NCI-H460 (cell line): ENCODE measurements at regions not wholly inside any gene's neighbourhood (a gene's known extent, or its start where the extent isn't known, plus 50 kb on each side); places are given as distances from the start of the nearest gene placed in this dataset.

ENCODE experiments used
- DNase-seq: peaks from one replicate; pipeline ENCODE4 v3.0.0-alpha.2; 2016; ENCODE audit warnings: low read depth; ENCODE audit errors: extremely low read depth

DNA sequence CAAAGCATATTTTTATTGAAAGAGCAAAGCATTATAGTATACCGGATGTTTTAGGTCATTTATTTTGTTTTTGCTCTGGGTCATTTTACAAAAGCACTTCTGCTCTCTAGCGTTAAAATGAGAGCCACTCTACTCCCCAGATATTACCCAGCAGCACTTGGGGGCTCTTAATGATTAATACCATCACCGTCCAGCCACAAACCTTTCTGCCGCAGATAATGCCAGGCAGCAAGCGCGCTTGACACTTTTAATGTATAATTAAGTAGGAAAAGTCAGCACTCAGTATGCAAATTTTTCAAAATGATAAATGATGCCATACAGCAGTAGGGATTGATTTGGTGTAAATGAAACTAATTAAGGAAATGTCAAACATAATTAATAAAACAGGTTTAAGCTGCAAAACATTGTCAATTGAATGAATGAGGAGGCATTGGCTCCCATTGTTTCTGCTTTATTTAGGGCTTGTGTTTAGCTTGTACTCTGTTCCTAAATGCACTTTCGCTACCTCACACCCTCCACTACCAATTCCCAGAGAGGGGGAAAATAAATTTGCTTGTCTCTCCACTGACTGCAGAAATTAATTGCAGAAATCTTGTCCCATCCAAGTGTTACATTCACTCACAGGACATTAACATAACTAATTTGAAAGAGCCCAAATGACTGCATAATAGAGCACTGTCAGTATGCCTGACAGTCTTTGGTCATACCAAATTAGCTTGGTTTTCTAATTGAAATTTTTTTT is 358.8 kb upstream of the ARRDC3 start:
- DNase-seq: no peak

DNA sequence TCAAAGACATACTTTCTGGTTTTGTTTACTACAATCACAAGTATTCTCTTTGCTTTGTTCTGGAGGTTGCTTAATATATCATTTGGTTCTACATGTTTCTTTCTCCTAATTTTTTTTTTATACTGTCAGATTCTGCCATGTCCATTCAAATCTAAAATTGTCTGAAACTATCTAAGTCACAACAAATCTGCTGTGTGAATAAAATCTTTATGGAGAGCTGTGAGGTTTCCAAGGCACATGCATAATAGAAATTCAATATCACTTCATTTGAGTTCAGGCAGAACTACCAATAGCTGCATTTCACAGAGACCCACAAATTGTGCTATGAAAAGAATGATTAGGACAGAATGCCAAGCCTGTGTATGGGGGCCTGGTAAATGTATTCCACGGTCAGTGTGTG is 346.9 kb upstream of the ARRDC3 start:
- DNase-seq: no peak

DNA sequence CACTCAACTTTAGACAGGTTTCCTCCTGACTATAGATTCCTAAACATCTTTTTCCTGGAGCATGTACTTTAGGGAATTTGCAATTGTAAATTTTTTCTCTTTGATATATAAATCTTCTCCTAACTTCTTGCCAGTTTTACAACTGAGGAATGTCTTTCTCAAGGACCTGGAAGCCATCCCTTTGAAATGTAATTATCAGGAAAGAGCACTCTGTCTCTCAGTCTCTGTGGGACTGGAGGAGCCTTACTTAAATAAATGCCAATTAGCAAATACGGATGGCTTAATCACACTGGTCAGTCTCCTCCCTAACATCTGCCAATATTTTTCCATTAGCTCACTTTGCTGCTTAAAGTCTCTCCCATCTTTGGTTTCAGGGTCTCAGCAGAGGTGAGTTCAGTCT is 344.3 kb upstream of the ARRDC3 start:
- no peak for DNase-seq

DNA sequence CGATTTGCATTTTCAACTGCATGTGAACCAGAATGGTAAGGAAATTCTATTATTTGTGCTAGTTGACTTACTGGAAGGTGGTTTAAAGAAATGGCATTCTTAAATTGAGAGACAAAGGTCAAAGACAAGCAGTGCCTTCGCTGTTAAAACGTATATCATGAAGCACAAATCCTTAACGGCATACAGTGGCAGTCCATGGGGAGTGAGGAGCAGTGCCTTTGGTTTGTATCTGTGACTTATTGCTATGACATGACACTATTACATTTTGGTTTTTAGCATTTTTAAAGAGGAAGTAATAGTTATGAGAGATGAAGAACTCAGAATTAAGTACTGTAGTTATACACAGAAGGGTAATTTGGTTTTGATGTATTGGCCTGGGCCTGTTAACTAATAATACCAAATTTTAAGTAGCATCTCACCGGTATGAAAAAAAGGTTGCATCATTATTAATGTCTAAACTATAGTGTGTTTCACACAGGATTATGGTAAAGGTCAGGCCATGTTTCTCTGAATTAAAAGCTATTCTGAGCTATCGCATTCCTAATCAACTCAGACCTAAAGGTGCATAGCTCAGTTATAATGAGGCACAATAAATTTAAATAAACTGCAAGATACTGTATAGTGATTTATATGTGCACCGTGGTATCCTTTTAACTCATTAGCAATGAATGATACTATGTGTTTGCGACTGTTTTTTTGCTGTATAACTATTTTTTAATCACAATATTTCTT is 339.8 kb upstream of the ARRDC3 start:
- no peak for DNase-seq

DNA sequence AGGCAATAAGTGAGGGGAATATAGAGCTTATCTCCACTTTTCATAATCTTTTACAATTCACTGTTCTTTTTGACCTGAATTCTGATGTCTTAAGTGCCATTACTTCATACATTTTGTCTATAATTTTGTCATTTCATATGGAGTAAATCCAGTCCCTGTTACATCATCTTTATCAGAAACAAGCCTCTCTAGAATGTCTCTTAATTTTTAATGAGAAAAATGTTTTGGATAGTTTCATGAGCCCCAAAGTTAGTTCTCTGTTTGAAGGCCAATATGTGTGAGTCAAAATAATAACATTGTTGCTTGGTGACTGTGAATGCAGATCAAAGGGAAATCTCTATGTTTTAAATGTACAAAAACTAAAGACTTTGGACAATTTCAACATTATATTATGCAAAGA is 329.6 kb upstream of the ARRDC3 start:
- DNase-seq: no peak

DNA sequence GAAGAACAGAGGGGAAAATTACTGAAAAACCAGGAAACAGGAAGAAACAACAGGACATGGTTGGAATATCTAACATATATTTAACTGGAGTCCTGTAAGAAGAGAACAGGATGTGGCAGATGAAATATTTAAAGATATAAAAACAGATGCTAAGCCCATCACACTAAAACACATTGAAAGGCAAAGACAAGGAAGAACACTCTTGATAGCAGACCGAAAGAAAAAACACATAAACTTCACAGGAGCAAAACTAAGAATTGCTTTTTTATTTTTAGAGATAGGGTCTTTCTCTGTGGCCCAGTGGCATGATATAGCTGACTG is 324.4 kb upstream of the ARRDC3 start:
- no peak for DNase-seq

DNA sequence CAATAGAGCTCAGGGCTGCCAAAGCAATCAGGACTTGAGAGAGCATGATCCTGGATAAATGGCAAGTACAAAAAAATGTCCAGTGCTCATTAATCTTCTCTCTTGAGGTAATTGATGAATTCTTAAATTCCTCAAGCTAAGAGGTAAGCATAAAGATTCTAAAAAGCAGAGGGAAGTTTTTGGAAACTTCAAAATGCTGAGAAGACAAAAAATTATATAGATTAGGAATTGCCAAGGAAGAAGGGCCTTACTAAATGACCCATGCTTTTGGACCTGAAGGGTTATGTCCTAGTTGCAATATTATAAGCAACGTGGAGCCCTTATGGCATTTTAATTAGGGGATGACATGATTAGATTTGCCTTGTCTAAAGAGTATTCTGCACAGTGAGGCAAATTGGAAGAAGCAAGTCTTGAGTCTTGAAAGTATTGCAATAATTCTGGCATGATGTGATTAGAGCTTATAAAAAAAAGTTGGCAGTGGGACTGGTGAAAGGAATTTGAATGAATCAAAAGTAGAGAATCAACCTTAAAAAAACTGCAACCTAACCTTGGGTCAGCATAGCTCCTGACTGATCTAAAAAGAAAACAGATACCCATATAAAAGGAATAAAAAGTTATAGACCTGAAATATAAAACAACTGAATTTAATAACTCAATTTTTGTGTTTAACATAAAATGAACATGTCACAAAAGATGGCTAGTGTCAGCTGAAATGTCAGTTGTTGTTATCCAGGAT is 323.8 kb upstream of the ARRDC3 start:
- DNase-seq: no peak

DNA sequence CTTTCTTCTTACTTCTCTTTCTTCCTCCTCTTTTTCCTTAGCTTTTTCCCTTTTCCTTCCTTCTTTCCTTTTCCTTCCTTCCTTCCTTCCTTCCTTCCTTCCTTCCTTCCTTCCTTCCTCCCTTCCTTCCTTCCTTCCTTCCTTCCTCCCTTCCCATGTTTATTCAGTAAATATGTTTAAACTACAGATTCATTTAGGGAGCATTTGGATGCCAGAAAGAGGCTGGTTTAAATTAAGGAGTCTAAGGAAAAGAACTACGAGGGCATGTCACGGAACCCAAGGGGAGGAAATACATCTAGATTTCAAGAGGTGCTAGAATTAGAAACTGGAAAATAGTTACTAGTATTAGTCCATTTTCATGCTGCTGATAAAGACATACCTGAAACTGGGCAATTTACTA is 320.0 kb upstream of the ARRDC3 start:
- no peak for DNase-seq

DNA sequence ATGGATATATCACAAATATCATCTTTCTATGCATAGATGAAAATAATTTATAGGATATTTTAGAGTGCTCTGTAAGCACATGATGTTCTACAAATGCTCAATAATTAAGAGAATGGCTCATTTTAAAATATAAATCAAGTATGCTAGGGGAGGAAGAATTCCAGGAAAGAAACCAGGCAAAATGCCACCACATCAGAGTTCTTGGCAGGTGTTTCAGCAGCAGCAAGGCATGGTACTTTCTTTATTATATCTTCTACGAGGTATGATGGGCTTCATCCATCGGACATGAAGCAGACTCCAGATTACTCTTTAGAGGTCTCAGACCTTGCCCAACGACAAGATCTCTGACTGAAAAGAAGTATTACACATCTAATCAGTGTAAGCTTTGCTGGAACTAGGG is 316.3 kb upstream of the ARRDC3 start:
- DNase-seq: no peak

DNA sequence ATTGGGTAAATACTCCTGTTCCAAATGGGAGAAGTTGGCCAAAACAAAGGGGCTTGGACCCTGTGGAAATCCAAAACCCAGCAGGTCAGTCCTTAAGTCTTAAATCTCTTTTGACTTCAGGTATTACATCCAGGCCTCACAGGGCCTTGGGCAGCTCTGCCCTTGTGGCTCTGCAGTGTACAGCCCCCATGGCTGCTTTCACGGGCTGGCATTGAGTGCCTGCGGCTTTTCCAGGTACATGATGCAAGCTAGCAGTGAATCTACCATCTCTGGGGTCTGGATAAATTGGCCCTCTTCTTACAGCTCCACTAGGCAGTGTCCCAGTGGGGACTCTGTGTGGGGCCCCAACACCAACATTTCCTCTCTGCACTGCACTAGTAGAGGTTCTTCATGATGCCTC is 308.5 kb upstream of the ARRDC3 start:
- DNase-seq: no peak

DNA sequence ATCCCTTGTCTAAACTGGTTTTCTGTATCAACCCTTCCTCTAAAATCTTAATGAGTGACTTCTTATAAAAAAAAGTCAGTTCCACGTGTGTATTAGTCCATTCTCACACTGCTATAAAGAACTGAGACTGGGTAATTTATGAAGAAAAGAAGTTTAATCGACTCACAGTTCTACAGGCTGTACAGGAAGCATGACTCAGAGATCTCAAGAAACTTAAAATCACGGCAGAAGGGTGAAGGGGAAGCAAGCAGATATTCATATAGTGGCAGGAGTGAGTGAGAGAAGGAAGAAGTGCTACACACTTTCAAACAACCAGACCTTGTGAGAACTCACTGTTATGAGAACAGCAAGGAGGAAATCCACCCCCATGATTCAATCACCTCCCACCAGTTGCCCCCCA is 307.8 kb upstream of the ARRDC3 start:
- no peak for DNase-seq

DNA sequence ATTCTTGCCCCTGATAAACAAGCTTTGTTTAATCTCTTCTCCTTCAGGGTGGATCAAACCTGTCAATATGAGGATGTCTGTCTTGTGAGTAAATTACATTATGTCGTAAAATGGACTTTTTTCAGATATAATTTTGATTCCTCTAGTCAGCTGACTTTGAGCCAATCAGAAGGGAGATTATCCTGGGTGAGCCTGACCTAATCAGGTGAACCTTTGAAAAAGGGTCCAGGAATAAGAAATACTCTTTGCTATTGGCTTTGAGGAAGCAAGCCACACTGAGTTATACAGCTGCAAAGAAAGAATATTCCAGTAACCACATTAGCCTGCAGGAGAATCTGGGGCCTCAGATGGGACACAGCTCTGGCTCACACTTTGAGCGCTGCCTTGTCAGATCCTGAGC is 304.3 kb upstream of the ARRDC3 start:
- no peak for DNase-seq

DNA sequence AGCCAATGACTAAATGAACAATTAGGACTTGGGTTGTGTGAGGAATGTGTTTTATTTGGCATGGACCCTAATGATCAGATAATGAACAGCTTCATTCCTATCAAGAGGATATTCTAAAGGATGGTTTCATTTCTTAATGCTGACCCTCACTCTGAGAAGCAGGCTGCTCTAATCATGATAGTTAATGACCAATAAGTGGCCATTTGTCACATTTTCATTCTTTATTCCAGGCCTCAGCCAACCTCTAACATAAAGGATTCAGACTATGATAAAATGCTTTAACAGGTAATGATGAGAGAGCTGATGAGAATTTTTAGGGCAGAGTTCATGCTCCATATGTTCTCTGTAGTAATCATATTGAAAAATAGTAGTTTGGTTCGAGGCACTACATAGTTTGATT is 301.5 kb upstream of the ARRDC3 start:
- DNase-seq: no peak

DNA sequence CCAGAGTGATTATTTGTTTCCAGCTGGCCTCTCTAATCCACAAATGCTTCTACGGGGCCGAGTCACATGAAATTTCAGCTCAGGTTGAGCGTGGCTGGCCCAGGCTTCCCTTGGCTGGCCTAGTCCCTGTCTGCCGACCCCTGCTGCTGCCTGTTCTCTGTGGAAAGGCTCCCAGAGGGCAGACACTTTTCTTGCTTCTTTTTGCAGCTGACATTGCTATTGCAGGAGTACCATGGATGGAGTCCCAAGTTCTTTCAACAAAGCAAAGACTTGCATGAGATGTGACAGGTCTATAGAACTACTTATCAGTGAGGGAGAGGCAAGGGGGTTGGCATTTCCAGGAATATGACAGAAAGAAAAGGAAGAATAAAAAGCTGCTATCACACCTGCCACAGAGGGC is 287.4 kb upstream of the ARRDC3 start:
- DNase-seq: no peak

DNA sequence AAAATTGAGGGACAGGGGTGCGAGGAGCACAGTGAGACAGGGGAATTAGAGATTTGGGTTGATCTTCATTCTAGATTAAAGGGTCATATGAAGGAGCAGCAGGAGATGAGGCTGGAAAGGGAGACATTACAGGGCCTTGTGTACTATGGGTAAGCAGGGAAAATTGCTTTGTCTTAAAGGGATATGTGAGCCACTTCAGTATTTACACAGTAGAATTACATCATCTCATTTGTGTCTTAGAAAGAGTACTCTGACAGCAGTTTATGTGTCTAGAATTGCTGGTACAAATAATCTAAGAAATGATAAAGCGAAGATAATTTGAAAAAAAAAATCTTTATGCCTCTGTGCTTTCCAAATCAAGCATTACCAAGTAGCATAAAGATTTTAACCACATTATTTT is 287.0 kb upstream of the ARRDC3 start:
- no peak for DNase-seq

DNA sequence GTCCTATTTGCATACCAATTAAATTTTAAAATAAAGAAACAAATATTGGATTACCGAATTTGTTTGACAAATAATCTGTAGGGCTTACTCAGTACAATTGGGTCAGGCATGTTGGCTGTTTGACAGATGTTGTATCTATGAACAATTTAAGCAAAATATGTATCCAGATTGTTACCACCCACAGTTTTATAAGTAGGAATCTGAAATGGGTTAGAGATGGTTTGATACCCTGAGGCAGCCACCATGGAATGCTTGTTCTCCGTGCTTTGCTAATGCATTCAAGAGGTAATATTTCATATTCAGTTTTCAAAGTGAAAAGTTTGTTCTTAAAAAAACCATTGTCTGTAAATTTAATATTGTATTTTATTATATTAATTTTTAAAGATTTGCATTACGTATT is 285.1 kb upstream of the ARRDC3 start:
- DNase-seq: no peak

DNA sequence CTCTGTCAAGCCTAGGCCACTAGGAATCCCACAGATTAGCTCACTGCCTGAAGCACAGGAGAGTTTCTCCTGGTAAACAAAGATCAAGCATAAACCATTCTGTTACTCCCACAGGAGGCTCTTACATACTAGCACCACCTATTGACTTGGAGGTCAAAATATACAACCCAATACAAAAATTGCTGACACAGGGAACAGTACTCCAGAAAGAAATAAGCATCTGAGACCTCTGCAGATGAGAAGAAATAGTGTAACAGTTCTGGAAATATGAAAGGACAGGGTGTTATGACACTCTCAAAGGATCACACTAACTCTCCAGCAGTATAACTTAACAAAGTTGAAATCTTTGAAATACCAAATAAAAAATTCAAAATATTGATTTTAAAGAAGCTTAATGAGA is 269.6 kb upstream of the ARRDC3 start:
- no peak for DNase-seq

DNA sequence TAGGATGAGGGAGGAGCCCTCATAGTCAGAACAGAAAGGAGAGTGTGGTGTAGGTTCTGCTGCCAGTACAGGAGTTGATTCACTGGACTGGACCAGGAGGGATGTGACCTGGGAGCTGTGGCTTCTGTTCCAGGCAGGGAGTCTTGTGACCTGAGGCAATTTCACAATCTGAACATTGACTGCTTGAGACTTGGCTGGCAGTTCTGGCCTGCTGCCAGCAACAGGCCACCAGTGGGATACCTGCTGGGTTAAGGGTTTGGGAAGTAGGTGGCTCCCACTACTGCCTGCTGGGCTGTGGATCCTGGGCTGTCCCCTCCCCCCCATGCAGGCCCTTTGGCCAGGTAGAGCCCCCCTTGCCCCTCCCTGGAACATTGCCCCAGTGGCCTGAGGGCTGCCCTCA is 268.6 kb upstream of the ARRDC3 start:
- no peak for DNase-seq

DNA sequence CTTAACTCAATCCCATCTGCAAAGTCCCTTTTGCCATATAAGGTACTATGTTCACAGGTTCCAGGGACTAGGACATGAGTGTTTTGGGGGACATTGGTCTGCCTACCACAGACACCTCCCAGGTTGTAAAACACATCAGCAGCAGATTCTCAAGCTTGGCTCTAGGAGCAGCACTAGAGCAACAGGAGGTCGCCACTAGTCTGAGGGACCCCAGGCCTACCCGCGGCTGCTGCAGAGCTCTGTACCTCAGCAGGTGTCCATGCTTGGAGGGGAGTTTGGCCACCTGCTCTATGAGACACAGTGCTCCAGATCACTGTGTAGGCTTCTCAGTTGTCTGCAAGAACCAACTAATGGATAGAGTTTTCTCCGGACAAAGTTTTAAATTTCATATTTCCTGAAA is 262.2 kb upstream of the ARRDC3 start:
- no peak for DNase-seq

DNA sequence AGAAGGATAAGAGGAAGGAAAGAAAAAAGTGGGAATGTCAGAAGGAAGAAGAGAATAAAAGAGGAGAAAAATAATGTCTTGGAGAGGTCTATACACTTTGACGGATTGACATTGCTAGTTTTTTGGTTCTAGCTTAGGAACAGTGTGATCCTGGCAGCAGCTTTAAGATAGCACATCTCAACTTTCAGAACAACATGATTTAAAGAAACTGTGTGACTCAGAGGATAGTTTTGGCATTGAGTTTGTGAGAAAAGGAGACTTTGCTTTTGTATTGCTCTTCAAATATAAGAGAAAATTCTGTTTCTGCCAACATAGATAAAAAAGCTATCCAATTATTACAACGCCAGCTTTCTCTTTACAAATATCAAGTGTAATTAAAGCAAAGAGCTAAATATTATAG is 260.7 kb upstream of the ARRDC3 start:
- DNase-seq: no peak

DNA sequence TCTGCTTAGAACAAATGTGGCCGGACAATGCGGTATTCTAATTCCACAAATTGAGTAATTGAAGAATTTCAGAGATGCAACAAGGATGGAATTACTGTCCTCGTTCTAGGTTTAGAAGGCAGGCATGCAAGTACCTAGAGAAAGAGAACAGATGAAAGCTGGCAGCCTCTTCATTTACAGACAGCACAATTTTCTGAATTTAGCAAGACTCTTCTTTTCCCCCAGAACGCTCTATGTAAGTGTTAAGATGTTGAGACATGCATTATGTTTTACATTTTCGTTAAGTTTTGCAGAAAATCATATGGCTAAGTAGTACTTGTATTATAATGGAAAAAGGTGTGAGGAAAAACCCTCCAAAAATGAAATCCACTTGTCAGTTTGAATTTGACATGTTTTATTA is 259.5 kb upstream of the ARRDC3 start:
- no peak for DNase-seq

DNA sequence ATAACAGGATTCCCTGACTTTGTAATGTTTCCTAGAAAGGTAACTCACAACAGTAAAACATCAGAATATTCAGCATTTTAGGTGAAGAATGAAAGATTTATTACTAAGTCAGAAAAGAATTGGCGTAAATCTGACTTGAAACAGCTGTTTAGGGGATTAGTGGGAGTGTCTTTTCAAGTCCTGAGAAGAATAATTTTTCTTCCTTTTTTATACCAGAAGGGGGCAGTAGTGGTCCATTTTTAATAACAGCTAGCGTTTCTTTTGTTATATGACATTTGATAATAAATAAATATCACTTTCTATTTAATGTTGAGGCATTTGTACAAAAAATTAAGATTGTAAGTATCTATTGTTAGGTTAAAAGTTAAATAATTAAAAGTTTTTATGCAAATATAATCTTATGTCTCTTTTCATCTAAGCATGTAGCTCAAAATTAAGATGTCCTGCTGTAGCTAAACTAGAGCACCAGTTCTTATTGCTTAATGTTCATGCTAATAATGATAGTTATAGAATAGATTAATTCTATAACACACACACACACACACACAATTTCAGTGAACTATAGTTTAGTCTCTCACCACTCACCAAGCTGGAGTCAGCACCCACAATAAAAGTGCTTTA is 258.7 kb upstream of the ARRDC3 start:
- DNase-seq: peak; percentile 65
